Stimulated activated naive CD8-positive, alpha-beta T cell treated with anti-CD3 and anti-CD28 coated beads, Interleukin-15, Interleukin-2, amounts not matched to agents 100 U/mL and 50 U/mL, for 24 hours (primary cell): ENCODE measurements at regions not wholly inside any gene's neighbourhood (a gene's known extent, or its start where the extent isn't known, plus 50 kb on each side); places are given as distances from the start of the nearest gene placed in this dataset.
"Not testable (repeated sequence)": the region's sequence is repeated elsewhere in the genome, so short reads cannot be mapped to it uniquely, and the experiment has no call there.

Experiments
- ATAC-seq: fragments of 150-1000 bp; cut with Tn5 transposase; one replicate; pipeline ENCODE4 v1.10.0; 2021
- DNase-seq: peaks from one replicate; pipeline ENCODE4 v3.0.0; 2021

DNA sequence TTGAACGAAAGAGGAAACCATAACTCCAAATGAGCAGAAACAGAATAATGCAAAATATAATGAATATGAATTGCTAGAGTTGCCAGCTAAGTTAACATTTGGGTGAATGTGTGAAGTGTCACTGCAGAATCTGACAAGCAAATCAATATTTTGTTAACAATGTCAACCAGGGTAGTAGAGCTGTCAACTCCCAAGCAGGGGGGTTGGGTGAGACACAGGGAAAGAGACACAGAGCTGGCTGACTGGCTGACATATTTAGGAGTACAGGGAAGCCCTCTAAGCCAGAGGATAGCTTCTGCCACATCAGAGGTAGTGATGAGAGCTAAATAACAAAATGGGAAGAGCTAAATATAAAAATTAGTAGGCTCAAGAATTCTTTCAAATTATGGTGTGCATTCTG is 393.1 kb upstream of the KCND2 start:
- DNase-seq (no peak), ATAC-seq (no peak)

DNA sequence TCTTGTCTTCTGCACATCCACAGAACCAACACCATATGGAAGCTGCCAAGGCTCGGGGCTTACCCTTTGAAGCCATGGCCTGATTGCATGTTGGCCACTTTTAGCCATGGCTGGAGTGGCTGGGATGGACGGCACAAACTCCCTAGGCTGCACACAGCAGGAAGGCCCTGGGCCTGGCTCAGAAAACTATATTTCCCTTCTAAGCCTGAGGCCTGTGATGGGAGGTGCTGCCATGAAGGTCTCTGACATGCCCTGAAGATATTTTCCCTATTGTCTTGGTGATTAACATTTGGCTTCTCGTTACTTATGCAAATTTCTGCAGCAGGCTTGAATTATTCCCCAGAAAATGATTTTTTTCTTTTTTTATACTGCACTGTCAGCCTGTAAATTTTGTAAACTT is 387.0 kb upstream of the KCND2 start:
- DNase-seq (no peak), ATAC-seq (no peak)

DNA sequence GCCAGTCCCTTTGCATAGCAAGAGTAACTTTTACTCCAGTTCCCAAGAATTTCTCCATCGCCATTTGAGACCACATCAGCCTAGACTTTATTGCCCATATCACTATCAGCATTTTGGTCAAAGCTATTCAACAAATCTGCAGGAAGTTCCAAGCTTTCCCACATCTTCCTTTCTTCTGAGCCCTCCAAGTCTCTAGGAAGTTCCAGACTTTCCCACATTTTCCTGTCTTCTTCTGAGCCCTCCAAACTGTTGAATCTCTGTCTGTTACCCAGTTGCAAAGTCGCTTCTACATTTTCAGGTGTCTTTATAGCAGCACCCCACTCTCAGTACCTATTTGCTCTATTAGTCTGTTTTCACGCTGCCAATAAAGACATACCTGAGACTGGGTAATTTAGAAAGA is 386.4 kb upstream of the KCND2 start:
- not testable (repeated sequence) for DNase-seq, ATAC-seq

DNA sequence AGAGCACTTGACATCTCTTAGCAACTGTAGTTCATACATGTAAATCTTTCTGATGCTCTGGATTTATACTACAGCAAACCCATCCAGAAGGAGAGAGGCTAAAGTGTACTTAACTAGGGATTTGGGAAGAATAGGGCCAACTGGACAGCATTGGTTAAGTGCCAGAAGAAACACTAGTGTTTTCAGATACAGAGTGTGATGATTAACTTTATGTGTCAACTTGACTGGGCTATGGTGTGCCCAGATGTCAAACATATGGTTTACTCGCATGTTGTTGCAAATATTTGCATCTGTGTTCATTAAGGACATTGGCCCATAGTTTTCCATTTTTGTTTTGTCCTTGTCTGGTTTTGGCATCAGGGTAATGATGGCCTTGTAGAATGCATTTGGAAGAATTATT is 384.7 kb upstream of the KCND2 start:
- DNase-seq = no peak
- no peak for ATAC-seq

DNA sequence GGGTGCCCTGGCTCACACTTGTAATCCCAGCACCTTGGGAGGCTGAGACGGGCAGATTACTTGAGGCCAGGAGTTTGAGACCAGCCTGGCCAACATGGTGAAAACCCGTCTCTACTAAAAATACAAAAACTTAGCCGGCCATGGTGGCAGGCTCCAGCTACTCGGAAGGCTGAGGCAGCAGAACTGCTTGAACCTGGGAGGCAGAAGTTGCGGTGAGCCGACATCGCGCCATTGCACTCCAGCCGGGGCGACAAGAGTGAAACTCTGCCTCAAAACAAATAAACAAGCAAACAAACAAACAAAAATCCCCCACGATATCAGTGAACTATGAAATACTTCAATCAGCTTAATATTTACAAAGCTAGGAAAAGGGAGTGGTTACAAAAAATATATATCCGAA is 382.3 kb upstream of the KCND2 start:
- no peak for DNase-seq
- no peak for ATAC-seq

DNA sequence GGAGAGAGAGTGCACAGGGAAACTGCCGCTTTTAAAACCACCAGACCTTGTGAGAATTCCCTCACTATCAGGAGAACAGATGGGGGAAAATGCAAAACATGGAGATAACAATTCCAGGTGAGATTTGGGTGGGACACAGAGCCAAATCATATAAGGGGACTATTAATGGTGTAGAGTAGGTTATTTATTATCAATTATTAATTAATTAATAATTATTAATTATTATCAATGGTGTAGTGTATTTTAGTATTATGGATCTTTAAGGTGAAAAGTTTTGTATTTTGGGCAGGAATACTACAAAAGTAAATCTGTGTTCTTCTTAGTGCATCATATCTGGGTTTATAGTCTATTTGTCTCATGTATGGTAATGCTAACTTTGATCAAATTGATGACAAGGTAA is 377.7 kb upstream of the KCND2 start:
- ATAC-seq = no peak
- no peak for DNase-seq

DNA sequence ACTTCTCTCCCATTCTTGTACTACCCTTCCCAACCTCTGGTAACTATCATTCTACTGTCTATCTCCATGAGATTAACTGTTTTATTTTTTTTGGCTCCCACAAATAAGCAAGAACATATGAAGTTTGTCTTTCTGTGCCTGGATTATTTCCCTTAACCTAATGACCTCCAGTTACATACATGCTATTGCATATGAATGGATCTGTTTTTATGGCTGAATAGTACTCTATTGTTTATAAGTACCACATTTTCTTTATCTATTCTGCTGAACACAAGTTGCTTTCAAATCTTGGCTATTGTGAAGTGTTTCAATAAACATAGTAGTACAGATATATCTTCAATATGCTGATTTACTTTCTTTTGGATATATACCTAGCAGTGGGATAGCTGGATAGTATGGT is 376.6 kb upstream of the KCND2 start:
- ATAC-seq = no peak

DNA sequence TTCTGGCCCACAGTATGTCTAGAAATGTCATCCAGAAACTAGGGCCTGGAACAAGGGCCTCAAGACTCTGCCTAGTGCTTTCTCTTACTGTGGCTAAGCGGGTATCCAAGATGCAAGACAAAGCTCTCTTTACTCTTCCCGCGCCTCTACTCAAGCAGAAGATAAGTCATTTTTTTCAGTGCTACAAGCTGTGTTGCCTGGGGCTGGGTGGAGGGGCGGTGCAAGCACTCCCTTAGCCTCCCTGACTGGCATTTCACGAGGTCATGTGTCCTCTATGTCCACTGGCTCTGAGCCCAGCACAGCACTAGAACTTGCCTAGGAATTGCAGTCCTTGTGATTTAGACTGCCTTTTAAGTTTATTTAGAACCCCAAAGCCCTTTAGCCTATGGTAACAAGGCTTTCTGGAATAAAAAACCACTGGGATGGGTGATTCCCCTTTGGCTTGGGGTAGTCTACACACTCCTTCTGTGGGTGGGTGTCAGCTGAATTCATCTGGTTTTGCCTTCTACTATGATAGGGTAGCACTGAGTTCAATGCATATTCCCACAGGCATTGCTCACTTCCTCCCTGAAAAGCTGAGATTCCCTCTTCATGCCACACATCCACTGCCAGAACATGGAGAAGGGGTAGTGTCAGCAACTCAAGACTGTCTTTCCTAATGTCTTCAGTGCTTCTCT is 371.8 kb upstream of the KCND2 start:
- ATAC-seq (no peak), DNase-seq (no peak)

More for the DNA sequence above, 376.6 kb upstream of the KCND2 start:
- no peak for DNase-seq

DNA sequence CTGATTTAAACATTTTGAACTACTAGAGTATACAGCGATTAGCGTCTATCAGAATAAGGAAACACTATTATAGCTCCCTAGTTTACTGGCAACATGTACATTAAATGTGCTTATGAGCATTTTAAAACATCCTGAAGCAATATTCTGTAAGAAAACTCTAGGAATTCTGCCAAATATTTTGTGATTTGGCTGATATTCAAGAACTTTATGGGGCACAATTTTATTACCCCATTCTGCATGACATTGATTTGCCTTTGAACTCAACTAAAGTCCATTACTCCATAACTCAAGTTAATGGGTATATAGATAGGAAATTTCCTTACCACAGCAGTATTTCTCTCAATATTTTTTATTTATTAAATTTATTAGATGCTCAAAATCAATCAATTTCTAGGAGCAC is 369.9 kb upstream of the KCND2 start:
- DNase-seq (no peak), ATAC-seq (no peak)

DNA sequence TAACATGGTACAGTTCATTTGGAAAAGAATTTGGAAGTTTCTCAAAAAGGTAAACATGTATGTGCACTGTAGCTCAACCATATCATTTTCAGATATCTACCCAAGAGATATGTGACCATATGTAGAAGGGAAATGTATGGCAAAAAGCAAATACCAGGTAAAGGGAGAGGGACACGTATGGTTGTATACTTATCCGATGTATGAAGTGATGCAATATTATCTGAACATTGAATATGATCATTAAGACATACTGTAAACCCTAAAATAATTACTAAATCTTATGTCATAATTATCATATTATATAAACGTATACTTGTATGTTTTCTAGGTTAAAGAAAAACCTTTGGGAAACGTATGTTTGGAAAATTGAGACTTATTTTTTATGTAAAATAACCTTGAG is 367.5 kb upstream of the KCND2 start:
- no peak for DNase-seq
- ATAC-seq = no peak

DNA sequence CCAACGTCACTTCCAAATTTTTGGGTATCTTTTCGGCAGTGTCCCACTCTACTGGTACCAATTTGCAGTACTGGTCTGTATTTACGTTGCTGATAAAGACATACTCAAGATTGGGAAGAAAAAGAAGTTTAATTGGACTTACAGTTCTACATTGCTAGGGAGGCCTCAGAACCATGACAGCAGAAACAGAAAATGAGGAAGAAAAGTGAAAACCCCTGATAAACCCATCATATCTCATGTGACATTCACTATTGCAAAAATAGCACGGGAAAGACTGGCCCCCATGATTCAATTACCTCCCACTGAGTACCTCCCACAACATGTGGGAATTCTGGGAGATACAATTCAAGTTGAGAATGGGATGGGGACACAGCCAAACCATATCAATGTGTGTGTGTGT is 364.0 kb upstream of the KCND2 start:
- DNase-seq (no peak), ATAC-seq (no peak)

DNA sequence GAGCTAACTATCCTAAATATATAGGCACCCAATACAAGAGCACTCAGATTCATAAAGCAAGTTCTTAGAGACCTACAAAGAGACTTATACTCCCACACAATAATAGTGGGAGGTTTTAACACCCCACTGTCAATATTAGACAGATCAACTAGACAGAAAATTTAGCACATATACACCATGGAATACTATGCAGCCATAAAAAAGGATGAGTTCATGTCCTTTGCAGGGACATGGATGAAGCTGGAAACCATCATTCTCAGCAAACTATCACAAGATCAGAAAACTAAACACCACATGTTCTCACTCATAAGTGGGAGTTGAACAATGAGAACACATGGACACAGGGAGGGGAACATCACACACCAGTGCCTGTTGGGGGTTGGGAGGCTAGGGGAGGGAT is 358.9 kb upstream of the KCND2 start:
- ATAC-seq = not testable (repeated sequence)

DNA sequence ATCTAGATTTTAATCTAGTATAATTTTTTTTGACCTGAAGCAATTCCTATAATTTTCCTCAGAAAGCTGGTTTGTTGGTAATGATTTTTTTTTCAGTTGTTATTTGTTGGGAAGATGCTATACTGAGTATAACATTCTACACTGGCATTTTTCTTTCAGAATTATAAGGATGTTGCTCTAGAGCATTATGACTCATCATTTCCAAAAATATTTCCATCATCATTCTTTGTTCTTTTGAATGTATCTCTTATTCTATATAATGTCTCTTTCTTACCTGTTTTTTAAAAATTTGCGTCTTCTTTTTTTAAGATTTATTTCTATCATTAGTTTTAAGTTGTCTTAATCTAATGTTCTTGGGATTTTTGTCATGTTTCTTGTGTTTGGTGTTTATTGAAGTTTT is 356.5 kb upstream of the KCND2 start:
- ATAC-seq (no peak), DNase-seq (no peak)

More for the DNA sequence above, 358.9 kb upstream of the KCND2 start:
- not testable (repeated sequence) for DNase-seq

DNA sequence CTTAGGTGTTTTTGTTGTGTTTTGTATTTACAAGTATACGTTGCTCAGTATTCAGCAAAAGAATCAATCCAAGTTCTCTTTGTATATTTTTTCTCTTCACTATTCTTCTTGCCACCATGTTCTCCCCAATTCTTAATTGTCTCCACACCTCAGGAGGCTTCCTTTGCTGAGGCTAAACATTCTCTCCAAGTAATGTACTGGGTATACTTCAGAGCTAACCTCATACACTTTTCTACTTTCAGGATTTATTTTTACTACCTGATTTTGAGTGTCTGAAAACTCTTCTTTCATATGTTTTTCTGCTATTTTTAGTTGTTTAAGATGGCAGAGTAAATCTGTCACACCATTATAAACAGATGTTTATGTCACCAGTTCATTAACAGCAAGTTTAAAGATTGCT is 354.8 kb upstream of the KCND2 start:
- ATAC-seq (no peak), DNase-seq (no peak)

DNA sequence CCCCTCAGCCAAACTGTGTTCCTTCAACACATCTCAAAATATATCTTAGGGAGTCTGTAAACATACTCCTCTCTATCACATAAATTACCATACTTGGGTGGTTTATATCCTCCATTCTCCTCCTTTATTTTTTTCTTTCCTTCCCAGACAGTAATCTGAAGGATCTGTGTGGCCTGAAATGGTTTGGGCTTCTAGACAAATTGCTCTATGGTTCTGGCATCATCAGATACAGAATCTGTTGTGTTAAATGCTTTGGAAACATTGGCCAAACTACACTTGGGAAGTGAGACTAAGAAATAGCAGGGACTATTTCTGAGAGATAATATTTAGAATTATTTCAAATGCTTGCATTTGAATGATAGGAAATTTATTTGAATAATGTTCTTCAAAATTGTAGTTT is 353.0 kb upstream of the KCND2 start:
- ATAC-seq (no peak), DNase-seq (no peak)

DNA sequence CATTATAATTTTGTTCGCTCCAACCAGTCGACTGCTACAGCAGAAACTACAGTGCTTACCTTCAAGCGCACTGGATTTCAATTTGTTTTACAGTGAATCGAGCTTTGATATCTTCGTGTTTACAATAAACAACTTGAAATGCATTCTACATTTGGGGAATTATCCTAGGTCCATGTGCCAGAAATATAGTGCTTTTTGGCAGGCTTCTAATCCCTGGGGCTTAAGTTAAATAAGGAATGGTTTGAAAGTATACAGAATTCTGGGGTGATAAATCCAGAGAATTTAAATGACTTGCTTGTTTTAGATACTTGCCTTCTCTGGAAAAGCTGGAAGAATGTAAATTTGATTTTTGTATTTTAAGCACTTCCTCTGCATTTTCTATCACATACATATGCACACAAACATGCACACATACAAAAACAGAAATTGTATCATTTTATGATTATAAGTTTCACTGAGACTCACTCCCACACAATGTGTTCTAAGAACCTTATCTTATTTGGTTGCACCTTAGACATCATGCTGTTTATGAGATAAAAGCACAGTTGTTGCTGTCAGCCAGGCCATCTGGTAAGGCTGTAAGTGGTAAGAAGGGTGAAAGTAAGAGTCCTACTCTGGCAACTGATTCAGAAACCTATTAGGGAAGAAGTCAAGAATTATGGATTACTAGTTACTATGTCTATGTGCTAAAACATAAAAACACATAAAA is 347.2 kb upstream of the KCND2 start:
- ATAC-seq (no peak), DNase-seq (no peak)

DNA sequence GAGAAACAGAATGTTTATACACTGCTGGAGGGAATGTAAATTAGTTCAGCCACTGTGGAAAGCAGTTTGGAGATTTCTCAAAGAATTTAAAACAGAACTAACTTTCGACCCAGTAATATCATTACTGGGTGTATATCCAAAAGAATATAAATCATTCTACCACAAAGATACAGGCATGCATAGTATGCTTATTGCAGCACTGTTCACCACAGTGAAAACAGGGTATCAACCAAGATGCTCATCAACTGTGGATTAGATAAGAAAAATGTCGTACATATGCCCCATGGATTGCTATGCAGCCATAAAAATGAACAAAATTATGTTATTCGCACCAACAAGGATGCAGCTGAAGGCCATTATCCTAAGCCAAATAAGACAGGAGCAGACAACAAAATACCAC is 343.1 kb upstream of the KCND2 start:
- ATAC-seq = no peak

DNA sequence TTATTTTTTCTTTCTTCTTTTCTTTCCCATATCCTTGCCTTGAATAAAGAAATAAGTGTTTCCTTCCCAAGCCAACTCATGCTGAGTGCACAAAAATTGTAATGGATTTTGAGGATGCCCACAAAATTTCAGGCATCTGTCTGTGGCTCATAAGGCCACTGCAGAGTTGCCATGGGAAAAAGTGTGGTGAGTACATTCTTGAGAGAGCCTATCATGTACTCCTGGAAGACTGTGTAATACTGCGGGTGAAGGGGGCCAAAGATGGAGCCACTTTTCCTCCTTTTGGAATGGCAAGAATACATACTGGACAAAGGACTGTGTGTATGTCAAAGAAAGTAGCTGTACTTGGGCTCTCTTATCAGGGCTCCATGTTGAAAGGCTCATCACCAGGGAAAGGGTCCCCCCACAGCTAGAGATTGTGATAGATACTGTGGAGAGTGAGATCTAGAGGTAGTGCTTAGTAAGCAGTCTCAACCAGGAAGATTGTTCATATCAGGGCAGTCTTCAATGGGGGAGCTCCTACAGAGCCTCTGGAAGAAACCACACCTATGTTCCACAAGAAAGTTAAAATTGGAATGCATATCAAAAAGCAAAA is 341.6 kb upstream of the KCND2 start:
- no peak for DNase-seq

More for the DNA sequence above, 343.1 kb upstream of the KCND2 start:
- no peak for DNase-seq

DNA sequence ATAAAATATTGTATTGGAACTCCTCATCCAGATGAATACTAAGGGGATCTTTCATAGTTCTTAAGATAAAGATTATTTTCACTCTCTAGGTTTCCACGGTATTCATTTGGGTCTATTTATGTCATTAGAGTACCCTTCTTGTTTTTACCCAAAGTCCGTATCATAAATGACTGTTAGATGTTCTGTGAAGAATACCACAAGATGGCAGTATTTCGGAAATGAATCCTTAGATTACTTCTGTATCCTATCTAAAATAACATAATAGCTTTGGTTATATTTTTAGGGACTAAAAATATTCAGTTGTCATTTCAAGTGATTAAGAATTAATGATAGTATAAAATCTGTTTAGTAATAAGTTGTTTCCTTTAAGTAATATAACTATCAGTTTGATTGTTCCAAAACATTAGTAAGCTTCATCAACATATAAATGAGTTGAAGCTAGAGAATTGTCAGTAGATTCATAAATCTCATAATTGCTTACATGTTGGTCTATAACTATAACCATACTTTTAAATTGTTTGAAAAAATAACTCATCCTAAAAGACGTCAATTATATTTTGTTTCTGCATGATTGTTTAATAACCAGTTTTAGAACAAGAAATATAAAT is 337.5 kb upstream of the KCND2 start:
- no peak for DNase-seq
- no peak for ATAC-seq

More for the DNA sequence above, 341.6 kb upstream of the KCND2 start:
- ATAC-seq = no peak

DNA sequence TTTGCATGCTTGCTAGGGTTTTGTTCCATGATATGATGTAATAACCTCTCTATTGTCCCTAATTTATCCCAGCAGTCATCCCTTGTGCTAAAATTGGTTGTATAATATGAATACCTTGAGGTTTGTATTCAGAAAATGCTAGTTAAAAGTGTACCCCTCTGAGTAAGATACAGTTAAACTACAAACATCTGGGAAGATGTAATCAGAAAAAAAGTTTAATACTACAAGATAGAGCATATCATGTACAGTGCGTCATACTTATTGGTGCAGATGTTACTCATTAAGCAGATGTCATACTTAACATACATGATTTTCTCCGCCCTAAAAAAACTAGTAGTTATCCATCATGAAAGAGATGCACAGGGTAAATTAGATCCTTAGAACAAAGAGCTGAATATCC is 336.1 kb upstream of the KCND2 start:
- no peak for DNase-seq
- ATAC-seq = no peak

DNA sequence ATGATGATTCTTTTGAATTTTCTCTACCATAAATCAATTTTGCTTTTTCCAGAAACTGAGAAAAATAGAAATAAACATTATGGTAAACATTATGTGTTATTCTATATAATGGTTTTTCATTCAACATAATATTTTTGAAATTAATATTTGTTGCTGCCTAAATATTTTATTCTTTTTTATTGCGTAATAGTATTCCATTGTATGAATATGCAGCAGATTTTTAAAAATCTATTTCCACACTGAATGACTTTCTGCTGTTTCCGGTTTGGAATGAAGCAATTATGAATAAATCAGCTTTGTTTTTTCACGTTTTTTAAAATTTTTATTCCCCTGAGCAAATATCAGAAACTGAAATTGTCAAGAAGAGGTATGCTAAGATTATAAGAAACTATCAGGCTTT is 335.2 kb upstream of the KCND2 start:
- no peak for ATAC-seq
- no peak for DNase-seq

DNA sequence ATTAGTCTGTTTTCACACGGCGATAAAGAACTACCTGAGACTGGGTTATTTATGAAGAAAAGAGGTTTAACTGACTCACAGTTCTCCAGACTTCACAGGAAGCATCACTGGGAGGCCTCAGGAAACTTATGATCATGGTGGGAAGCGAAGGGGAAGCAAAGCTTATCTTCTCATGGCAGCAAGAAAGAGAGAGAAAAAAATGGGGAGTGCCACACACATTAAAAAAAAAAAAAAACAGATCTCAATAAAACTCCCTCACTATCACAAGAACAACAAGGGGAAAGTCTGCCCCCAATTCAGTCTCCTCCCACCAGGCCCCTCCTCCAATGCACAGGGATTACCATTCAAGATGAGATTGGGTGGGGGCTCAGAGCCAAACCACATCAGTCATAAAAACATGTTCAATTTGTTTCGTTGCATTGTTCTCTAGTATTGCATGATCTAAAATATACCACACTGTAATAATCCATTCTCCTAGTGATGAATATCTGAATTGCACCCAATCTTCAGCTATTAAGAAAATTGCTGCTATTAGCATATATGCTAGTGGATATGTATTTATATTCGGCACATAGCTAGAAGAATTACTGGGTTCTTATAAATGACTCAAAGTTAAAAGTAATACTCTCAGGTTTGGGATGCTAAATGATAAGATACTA is 328.9 kb upstream of the KCND2 start:
- DNase-seq (no peak), ATAC-seq (no peak)

DNA sequence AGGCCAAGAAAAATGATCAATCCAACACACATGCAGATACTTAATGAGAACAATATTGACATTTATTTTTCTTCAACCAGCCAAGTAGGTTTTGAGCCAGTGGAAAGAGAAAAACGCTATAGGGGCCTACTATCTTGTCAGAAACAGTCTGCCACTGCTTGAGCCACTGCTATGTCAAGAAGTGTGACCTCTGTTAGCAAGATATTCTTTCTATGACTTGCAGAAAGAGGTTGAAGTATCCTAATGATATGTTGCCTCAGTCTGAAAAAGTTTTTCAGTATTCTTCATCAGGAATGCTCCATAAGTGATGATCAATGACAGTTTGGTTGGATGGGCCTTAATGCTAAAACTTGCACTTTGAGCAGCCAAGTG is 328.4 kb upstream of the KCND2 start:
- ATAC-seq = no peak

More for the DNA sequence above, 328.4 kb upstream of the KCND2 start:
- DNase-seq = no peak
